Vagina (tissue), 2 donors: ENCODE measurements at regions not wholly inside any gene's neighbourhood (a gene's known extent, or its start where the extent isn't known, plus 50 kb on each side); places are given as distances from the start of the nearest gene placed in this dataset.

Source experiments
- DNase-seq, 2 donors: peaks; one replicate each; pipeline ENCODE4 v3.0.0-alpha.2; 2017; ENCODE audit errors: extremely low spot score in 2 of 2
- H3K27ac ChIP-seq: fragments of 200-600 bp; sonication (generic); one replicate; pipeline ENCODE4 v1.5.1; 2019
- H3K27me3 ChIP-seq: fragments of 200-600 bp; sonication (generic); one replicate; pipeline ENCODE4 v1.5.1; 2019
- H3K36me3 ChIP-seq, 2 donors: fragments of 200-600 bp; sonication (generic); one replicate each; pipeline ENCODE4 v1.5.1; 2017 to 2019
- H3K4me1 ChIP-seq: fragments of 200-600 bp; sonication (generic); one replicate; pipeline ENCODE4 v1.5.1; 2019
- H3K4me3 ChIP-seq, 2 donors: fragments of 200-600 bp; sonication (generic); 1 replicate in 1 of 2; 2 replicates in 1 of 2; pipeline ENCODE4 v1.5.1; 2016 to 2019
- H3K9me3 ChIP-seq: fragments of 200-600 bp; sonication (generic); one replicate; pipeline ENCODE4 v1.5.1; 2019
- CTCF ChIP-seq, 3 experiments: fragments of 450-650 bp in 2 of 3; fragments of 200-600 bp in 1 of 3; sonication (generic) in 1 of 3; IDR thresholded peaks; one replicate each; pipeline ENCODE4 v1.5.1; 2017 to 2019; ENCODE audit warnings: antibody characterized with exemption in 3 of 3, mild to moderate bottlenecking in 2 of 3, moderate library complexity in 2 of 3
- POLR2A ChIP-seq, 2 donors: fragments of 450-650 bp; IDR thresholded peaks; one replicate each; pipeline ENCODE4 v1.6.1; 2017; ENCODE audit warnings: antibody characterized with exemption in 2 of 2, mild to moderate bottlenecking in 2 of 2, moderate library complexity in 2 of 2
- POLR2AphosphoS5 ChIP-seq, 2 donors: sonication (generic); formaldehyde crosslinking; IDR thresholded peaks; one replicate each; pipeline ENCODE4 v1.9.0; 2017; ENCODE audit warnings: antibody characterized with exemption in 2 of 2, mild to moderate bottlenecking in 2 of 2, low read depth in 1 of 2; ENCODE audit not compliant: insufficient read depth in 1 of 2
- intact Hi-C: fragments of 100-400 bp; cut with DNase I; formaldehyde crosslinking; loops from one replicate; pipeline ENCODE4 v1.15.1; 2023

GRCh38 chr7:106797937-106798336, 67.1 kb upstream of the PIK3CG start:
- no peak overlapping the region for H3K4me3 ChIP-seq
- H3K9me3 ChIP-seq, result no peaks in the 10 kb centered on the region
- H3K4me1 ChIP-seq, result no peaks in the 10 kb centered on the region
- H3K27me3 ChIP-seq, result no peaks in the 10 kb centered on the region
- H3K27ac ChIP-seq, result no peak overlapping the region
- intact Hi-C loops, result no loop called here
- no peaks in the 10 kb centered on the region for H3K36me3 ChIP-seq
- no peak for TF ChIP-seq POLR2A (IDR thresholded peaks at IDR 0.05)
- TF ChIP-seq CTCF (IDR thresholded peaks at IDR 0.05), result no peak
- no peak for TF ChIP-seq POLR2AphosphoS5 (IDR thresholded peaks at IDR 0.05; ENCODE audit: insufficient read depth in 1 of 2, low read depth in 1 of 2)
- DNase-seq, result no peak

GRCh38 chr7:106802589-106802988, 62.5 kb upstream of the PIK3CG start:
- no peak for DNase-seq
- Histone ChIP-seq H3K27ac (no peak overlapping the region), H3K27me3 (no peaks in the 10 kb centered on the region), H3K36me3 (no peaks in the 10 kb centered on the region), H3K4me3 (no peak overlapping the region), H3K4me1 (no peaks in the 10 kb centered on the region), H3K9me3 (no peaks in the 10 kb centered on the region)
- no peak for TF ChIP-seq POLR2A (IDR thresholded peaks at IDR 0.05)
- TF ChIP-seq POLR2AphosphoS5 (IDR thresholded peaks at IDR 0.05; ENCODE audit: insufficient read depth in 1 of 2, low read depth in 1 of 2), result no peak
- no peak for TF ChIP-seq CTCF (IDR thresholded peaks at IDR 0.05)
- intact Hi-C loops, result no loop called here

GRCh38 chr7:106806556-106806955, 58.5 kb upstream of the PIK3CG start:
- Histone ChIP-seq H3K27ac (no peak overlapping the region), H3K4me3 (no peak overlapping the region), H3K36me3 (no peaks in the 10 kb centered on the region), H3K4me1 (no peaks in the 10 kb centered on the region), H3K9me3 (no peaks in the 10 kb centered on the region), H3K27me3 (no peaks in the 10 kb centered on the region)
- no peak for DNase-seq
- intact Hi-C loops, result no loop called here
- no peak for TF ChIP-seq POLR2A (IDR thresholded peaks at IDR 0.05)
- no peak for TF ChIP-seq POLR2AphosphoS5 (IDR thresholded peaks at IDR 0.05; ENCODE audit: insufficient read depth in 1 of 2, low read depth in 1 of 2)
- TF ChIP-seq CTCF (IDR thresholded peaks at IDR 0.05), result no peak

- Histone ChIP-seq H3K4me1 (no peaks in the 10 kb centered on the region), H3K27me3 (no peaks in the 10 kb centered on the region), H3K4me3 (no peak overlapping the region), H3K9me3 (no peaks in the 10 kb centered on the region), H3K36me3 (no peaks in the 10 kb centered on the region), H3K27ac (no peak overlapping the region)
- intact Hi-C loops, result no loop called here
- DNase-seq, result no peak
- TF ChIP-seq CTCF (IDR thresholded peaks at IDR 0.05), result no peak
- no peak for TF ChIP-seq POLR2AphosphoS5 (IDR thresholded peaks at IDR 0.05; ENCODE audit: insufficient read depth in 1 of 2, low read depth in 1 of 2)
- TF ChIP-seq POLR2A (IDR thresholded peaks at IDR 0.05), result no peak
Observed at GRCh38 chr7:106807474-106807873, 57.6 kb upstream of the PIK3CG start.

- no peak overlapping the region for H3K27ac ChIP-seq
- H3K4me3 ChIP-seq, result no peak overlapping the region
- no peaks in the 10 kb centered on the region for H3K27me3 ChIP-seq
- no peaks in the 10 kb centered on the region for H3K36me3 ChIP-seq
- no peaks in the 10 kb centered on the region for H3K9me3 ChIP-seq
- H3K4me1 ChIP-seq, result no peaks in the 10 kb centered on the region
- intact Hi-C loops, result no loop called here
- no peak for DNase-seq
- TF ChIP-seq CTCF (IDR thresholded peaks at IDR 0.05) (no peak), POLR2A (IDR thresholded peaks at IDR 0.05) (no peak), POLR2AphosphoS5 (IDR thresholded peaks at IDR 0.05; ENCODE audit: insufficient read depth in 1 of 2, low read depth in 1 of 2) (no peak)
Observed at GRCh38 chr7:106808967-106809635, 56.0 kb upstream of the PIK3CG start.
